SK-N-SH (cell line): ENCODE measurements at regions not wholly inside any gene's neighbourhood (a gene's known extent, or its start where the extent isn't known, plus 50 kb on each side); places are given as distances from the start of the nearest gene placed in this dataset.

Source experiments
- CHD2 ChIP-seq: fragments of 150-350 bp; IDR thresholded peaks from 2 replicates; pipeline ENCODE4 v1.6.1; 2018; ENCODE audit warnings: low read length; ENCODE audit not compliant: partially characterized antibody
- EP300 ChIP-seq, 2 experiments: IDR thresholded peaks; 2 replicates each; pipeline versions ENCODE4 v1.4.0 to v1.6.1; 2012; ENCODE audit warnings: borderline replicate concordance in 1 of 2, low read depth in 1 of 2, low read length in 1 of 2
- FOSL2 ChIP-seq: IDR thresholded peaks from 2 replicates; pipeline ENCODE4 v1.4.0; 2012; ENCODE audit warnings: low read depth, mild to moderate bottlenecking, moderate library complexity, borderline replicate concordance
- JUND ChIP-seq: IDR thresholded peaks from 2 replicates; pipeline ENCODE4 v1.4.0; 2012
- MXI1 ChIP-seq: IDR thresholded peaks from 2 replicates; pipeline ENCODE4 v1.6.1; 2012; ENCODE audit warnings: mild to moderate bottlenecking, low read depth, low read length, improper control_type of control experiment
- NRF1 ChIP-seq: IDR thresholded peaks from 2 replicates; pipeline ENCODE4 v1.6.1; 2012; ENCODE audit warnings: low read depth, mild to moderate bottlenecking, low read length
- POLR2AphosphoS5 ChIP-seq: IDR thresholded peaks from 2 replicates; pipeline ENCODE4 v1.6.1; 2012; ENCODE audit warnings: low read depth, low read length
- TAF1 ChIP-seq: IDR thresholded peaks from 2 replicates; pipeline ENCODE4 v1.6.1; 2012; ENCODE audit warnings: low read depth, mild to moderate bottlenecking, low read length, moderate library complexity, borderline replicate concordance
- YY1 ChIP-seq: IDR thresholded peaks from 2 replicates; pipeline ENCODE4 v1.4.0; 2012; ENCODE audit warnings: low read depth, mild to moderate bottlenecking
- TF ChIP-seq, protein P1 (sequence below): fragments of 200-600 bp; sonication (generic); IDR thresholded peaks from 2 replicates; pipeline ENCODE4 v1.6.1; 2017; ENCODE audit warnings: antibody characterized with exemption, mild to moderate bottlenecking, moderate library complexity
- TF ChIP-seq, protein P2 (sequence below): fragments of 150-350 bp; IDR thresholded peaks from 2 replicates; pipeline ENCODE4 v1.6.1; 2017; ENCODE audit warnings: antibody characterized with exemption, low read length, low read depth, borderline replicate concordance

DNA sequence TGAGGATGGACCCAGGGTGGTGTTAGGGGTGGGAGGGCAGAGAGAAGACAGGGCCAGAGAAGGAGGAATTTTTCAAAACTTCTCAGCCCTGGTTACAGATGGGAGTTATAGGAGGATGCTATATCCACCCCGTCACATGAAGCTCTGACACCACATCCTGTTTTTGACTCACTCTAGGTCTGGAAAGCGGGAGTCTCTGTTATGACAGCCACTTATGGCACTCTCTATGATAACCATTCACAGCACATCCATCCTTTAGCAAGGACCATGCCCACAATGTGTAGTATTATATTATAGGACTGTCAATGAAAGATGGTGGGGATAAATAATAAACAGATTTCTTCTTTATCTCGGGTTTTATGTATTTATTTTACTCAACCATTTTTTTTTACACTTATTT lies 461.2 kb downstream of the CDH2 start:
- TF ChIP-seq, protein P1, sequence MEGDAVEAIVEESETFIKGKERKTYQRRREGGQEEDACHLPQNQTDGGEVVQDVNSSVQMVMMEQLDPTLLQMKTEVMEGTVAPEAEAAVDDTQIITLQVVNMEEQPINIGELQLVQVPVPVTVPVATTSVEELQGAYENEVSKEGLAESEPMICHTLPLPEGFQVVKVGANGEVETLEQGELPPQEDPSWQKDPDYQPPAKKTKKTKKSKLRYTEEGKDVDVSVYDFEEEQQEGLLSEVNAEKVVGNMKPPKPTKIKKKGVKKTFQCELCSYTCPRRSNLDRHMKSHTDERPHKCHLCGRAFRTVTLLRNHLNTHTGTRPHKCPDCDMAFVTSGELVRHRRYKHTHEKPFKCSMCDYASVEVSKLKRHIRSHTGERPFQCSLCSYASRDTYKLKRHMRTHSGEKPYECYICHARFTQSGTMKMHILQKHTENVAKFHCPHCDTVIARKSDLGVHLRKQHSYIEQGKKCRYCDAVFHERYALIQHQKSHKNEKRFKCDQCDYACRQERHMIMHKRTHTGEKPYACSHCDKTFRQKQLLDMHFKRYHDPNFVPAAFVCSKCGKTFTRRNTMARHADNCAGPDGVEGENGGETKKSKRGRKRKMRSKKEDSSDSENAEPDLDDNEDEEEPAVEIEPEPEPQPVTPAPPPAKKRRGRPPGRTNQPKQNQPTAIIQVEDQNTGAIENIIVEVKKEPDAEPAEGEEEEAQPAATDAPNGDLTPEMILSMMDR = no peak
- TF ChIP-seq, protein P2, sequence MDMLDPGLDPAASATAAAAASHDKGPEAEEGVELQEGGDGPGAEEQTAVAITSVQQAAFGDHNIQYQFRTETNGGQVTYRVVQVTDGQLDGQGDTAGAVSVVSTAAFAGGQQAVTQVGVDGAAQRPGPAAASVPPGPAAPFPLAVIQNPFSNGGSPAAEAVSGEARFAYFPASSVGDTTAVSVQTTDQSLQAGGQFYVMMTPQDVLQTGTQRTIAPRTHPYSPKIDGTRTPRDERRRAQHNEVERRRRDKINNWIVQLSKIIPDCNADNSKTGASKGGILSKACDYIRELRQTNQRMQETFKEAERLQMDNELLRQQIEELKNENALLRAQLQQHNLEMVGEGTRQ = no peak
- no peak for TF ChIP-seq FOSL2
- no peak for TF ChIP-seq TAF1
- TF ChIP-seq JUND = no peak
- no peak for TF ChIP-seq MXI1
- no peak for TF ChIP-seq EP300 (IDR thresholded peaks at IDR 0.05; ENCODE audit: borderline replicate concordance in 1 of 2, low read depth in 1 of 2, low read length in 1 of 2)
- no peak for TF ChIP-seq YY1
- TF ChIP-seq POLR2AphosphoS5 = no peak
- no peak for TF ChIP-seq CHD2
- no peak for TF ChIP-seq NRF1
